Lower leg skin (tissue), 3 donors: ENCODE measurements at regions not wholly inside any gene's neighbourhood (a gene's known extent, or its start where the extent isn't known, plus 50 kb on each side); places are given as distances from the start of the nearest gene placed in this dataset.

ENCODE experiments used
- CTCF ChIP-seq, 3 donors: fragments of 450-650 bp; IDR thresholded peaks; one replicate each; pipeline ENCODE4 v1.5.1; 2016; ENCODE audit warnings: antibody characterized with exemption in 3 of 3, mild to moderate bottlenecking in 3 of 3, moderate library complexity in 2 of 3
- POLR2A ChIP-seq, 2 donors: fragments of 450-650 bp; IDR thresholded peaks; one replicate each; pipeline ENCODE4 v1.6.1; 2016 to 2017; ENCODE audit warnings: antibody characterized with exemption in 2 of 2, mild to moderate bottlenecking in 1 of 2, moderate library complexity in 1 of 2

GRCh38 chr9:21744841-21745240, 57.6 kb upstream of the MTAP start:
- no peak for TF ChIP-seq CTCF (IDR thresholded peaks at IDR 0.05)
- no peak for TF ChIP-seq POLR2A (IDR thresholded peaks at IDR 0.05)
